ENCODE measurements at regions not wholly inside any gene's neighbourhood (a gene's known extent, or its start where the extent isn't known, plus 50 kb on each side); places are given as distances from the start of the nearest gene placed in this dataset.

- TF ChIP-seq, protein P1, sequence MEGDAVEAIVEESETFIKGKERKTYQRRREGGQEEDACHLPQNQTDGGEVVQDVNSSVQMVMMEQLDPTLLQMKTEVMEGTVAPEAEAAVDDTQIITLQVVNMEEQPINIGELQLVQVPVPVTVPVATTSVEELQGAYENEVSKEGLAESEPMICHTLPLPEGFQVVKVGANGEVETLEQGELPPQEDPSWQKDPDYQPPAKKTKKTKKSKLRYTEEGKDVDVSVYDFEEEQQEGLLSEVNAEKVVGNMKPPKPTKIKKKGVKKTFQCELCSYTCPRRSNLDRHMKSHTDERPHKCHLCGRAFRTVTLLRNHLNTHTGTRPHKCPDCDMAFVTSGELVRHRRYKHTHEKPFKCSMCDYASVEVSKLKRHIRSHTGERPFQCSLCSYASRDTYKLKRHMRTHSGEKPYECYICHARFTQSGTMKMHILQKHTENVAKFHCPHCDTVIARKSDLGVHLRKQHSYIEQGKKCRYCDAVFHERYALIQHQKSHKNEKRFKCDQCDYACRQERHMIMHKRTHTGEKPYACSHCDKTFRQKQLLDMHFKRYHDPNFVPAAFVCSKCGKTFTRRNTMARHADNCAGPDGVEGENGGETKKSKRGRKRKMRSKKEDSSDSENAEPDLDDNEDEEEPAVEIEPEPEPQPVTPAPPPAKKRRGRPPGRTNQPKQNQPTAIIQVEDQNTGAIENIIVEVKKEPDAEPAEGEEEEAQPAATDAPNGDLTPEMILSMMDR (IDR thresholded peaks at IDR 0.05; ENCODE audit: insufficient read depth, low read length): no peak
- DNase-seq (ENCODE audit: low read depth): no peak
- H3K4me3 ChIP-seq (ENCODE audit: low read depth, low read length): no peak overlapping the region
These were observed 181.8 kb downstream of the FOXA2 start for GRCh38 chr20:22402550-22402949.

DNA sequence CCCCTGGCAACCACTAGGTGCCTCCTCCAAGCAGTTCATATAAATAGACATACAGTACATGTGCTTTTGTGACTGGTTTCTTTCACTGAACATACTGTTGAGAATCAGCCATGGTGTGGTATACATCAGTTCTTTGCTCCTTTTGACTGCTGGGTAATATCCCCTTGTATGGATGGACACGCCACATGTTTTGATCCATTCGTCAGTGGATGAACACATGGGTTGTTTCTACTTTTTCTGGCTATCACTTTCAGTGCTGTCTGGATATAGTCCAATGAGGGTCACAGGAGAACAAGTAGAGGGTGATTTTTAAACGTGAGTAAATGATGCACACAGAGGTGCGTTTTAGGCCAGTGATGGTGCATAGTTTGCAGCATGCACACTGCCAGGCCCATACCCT lies 183.9 kb downstream of the FOXA2 start:
- H3K4me3 ChIP-seq (ENCODE audit: low read depth, low read length): no peak overlapping the region
- TF ChIP-seq, protein P1 (IDR thresholded peaks at IDR 0.05; ENCODE audit: insufficient read depth, low read length): no peak
- DNase-seq (ENCODE audit: low read depth): no peak

DNA sequence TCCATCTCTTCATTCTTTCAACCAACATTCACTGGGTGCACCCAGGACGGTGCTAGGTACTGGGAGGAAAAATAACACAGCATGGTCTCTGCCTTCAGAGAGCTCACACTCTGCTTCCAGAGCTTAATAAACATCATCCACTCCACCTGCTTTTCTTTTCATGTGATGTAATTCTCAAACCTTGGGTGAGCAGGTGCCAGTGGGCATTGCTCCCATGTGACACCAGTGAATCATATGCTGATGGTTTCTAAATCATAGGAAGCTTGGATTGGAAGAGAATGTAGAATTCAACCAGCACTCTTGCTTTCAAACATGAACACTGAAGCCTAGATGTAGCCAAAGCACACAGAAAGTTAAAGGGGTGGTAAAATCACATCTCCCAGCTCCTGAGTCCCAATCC lies 189.8 kb downstream of the FOXA2 start:
- no peak overlapping the region for H3K4me3 ChIP-seq (ENCODE audit: low read depth, low read length)
- TF ChIP-seq, protein P1 (IDR thresholded peaks at IDR 0.05; ENCODE audit: insufficient read depth, low read length): no peak
- DNase-seq (ENCODE audit: low read depth): no peak

DNA sequence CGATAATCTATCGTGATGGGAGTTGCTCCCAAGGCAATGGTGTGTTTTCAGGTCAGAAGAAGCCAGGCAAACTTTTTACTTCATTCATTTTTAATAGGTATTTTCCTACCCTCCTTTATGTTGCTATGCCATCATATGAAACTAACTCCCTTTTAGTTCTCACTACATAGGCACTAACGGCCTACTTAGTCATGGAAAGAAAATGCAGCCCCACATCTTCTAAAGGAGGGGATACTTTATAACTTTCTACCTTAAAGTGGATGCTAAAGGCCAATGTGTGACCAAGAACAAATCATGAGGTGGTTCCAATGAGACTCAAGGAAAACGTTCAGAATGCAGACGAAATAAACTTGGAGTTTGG lies 193.8 kb downstream of the FOXA2 start:
- DNase-seq (ENCODE audit: low read depth): no peak
- H3K4me3 ChIP-seq (ENCODE audit: low read depth, low read length): no peak overlapping the region
- TF ChIP-seq, protein P1 (IDR thresholded peaks at IDR 0.05; ENCODE audit: insufficient read depth, low read length): no peak

- peak; percentile 59 for DNase-seq (ENCODE audit: low read depth)
- H3K4me3 ChIP-seq (ENCODE audit: low read depth, low read length): no peak overlapping the region
- TF ChIP-seq, protein P1 (IDR thresholded peaks at IDR 0.05; ENCODE audit: insufficient read depth, low read length): no peak
These were observed 194.4 kb downstream of the FOXA2 start for GRCh38 chr20:22389836-22390542.

GRCh38 chr20:22387452-22387851 lies 196.9 kb downstream of the FOXA2 start:
- no peak overlapping the region for H3K4me3 ChIP-seq (ENCODE audit: low read depth, low read length)
- TF ChIP-seq, protein P1 (IDR thresholded peaks at IDR 0.05; ENCODE audit: insufficient read depth, low read length): no peak
- no peak for DNase-seq (ENCODE audit: low read depth)

DNA sequence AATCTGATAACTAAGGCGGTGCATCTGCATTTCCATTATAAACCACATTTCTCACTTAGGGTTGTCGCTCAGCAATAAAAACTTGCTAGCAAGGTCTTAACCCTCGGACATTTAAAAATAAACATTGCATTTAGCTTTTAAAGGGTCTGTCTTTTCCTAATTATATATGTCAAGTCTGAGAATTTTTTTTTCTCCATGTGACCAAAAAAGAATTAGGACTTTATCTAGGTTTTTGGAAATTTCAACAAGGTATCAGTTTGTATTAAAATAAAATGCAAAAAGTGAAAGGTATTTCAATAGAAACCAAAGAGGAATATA lies 198.1 kb downstream of the FOXA2 start:
- no peak overlapping the region for H3K4me3 ChIP-seq (ENCODE audit: low read depth, low read length)
- no peak for DNase-seq (ENCODE audit: low read depth)
- TF ChIP-seq, protein P1 (IDR thresholded peaks at IDR 0.05; ENCODE audit: insufficient read depth, low read length): no peak

All from fibroblast of the aortic adventitia (primary cell).